ENCODE measurements at regions not wholly inside any gene's neighbourhood (a gene's known extent, or its start where the extent isn't known, plus 50 kb on each side); places are given as distances from the start of the nearest gene placed in this dataset.

- H3K9me3 ChIP-seq (ENCODE audit: control insufficient read depth in 1 of 2, insufficient read depth in 1 of 2, low read depth in 1 of 2, low read length in 2 of 2), result no peaks in the 10 kb centered on the region
- ChIA-PET RAD21 (ENCODE audit: low non-redundant PET in 1 of 2, low total read pairs in 2 of 2, uncharacterized antibody in 2 of 2, unreplicated experiment in 2 of 2) (no interaction called here), CTCF (interaction anchor here (1.2 kb wide), 1 partner anchor 51 kb away, joined by 4 read pairs; no protein-coding TSS in a partner anchor), POLR2A (no interaction called here)
- no peak overlapping the region for H3K4me3 ChIP-seq (replicated peaks in 1 of 2; ENCODE audit: low read depth in 1 of 2, low read length in 2 of 2)
- H3K4me1 ChIP-seq (ENCODE audit: control insufficient read depth in 1 of 2, insufficient read depth in 2 of 2, low read length in 2 of 2), result no peaks in the 10 kb centered on the region
- H3K9ac ChIP-seq (ENCODE audit: low read length), result no peak overlapping the region
- DNase-seq (ENCODE audit: low read depth, low spot score) (no peak), ATAC-seq (no peak)
- no peaks in the 10 kb centered on the region for H3K36me3 ChIP-seq (ENCODE audit: control insufficient read depth in 1 of 2, insufficient read depth in 2 of 2, low read length in 2 of 2)
- BruUV-seq (replicated peaks), result no TSS peak
- H3K27me3 ChIP-seq (ENCODE audit: insufficient read depth, low read length), result no peaks in the 10 kb centered on the region
- intact Hi-C loops (cut with micrococcal nuclease), result no loop called here
- no peak overlapping the region for H3K27ac ChIP-seq (ENCODE audit: low read depth, low read length)
- H3K9me2 ChIP-seq (ENCODE audit: insufficient read depth), result no peaks in the 10 kb centered on the region
- H2AFZ ChIP-seq (ENCODE audit: low read depth, low read length, poor library complexity, severe bottlenecking), result no peak overlapping the region
- no peak overlapping the region for H3K4me2 ChIP-seq (ENCODE audit: low read length)
- TF ChIP-seq RAD21 (IDR thresholded peaks at IDR 0.05; ENCODE audit: low read depth) (no peak), ZFX (IDR thresholded peaks at IDR 0.05) (no peak), SRF (IDR thresholded peaks at IDR 0.05; ENCODE audit: low read depth) (no peak), EGR1 (IDR thresholded peaks at IDR 0.05; ENCODE audit: low read depth) (no peak), MAX (IDR thresholded peaks at IDR 0.05) (no peak), YY1 (IDR thresholded peaks at IDR 0.05; ENCODE audit: extremely low read depth, insufficient replicate concordance, low read depth, low read length) (no peak), TCF7L2 (IDR thresholded peaks at IDR 0.05; ENCODE audit: borderline replicate concordance, extremely low read depth, insufficient read depth, insufficient read length) (no peak), SIN3A (IDR thresholded peaks at IDR 0.05; ENCODE audit: low read depth) (no peak), POLR2AphosphoS5 (IDR thresholded peaks at IDR 0.05; ENCODE audit: low read depth, low read length) (no peak)
- no peaks in the 10 kb centered on the region for H3K79me2 ChIP-seq (ENCODE audit: insufficient read depth, low read length)
- H4K20me1 ChIP-seq (ENCODE audit: insufficient read depth), result no peaks in the 10 kb centered on the region
Observed at GRCh38 chr3:185995352-185995751, 57.5 kb upstream of the TRA2B start.

GRCh38 chr3:185992831-185993374, 55.1 kb upstream of the TRA2B start:
- Histone ChIP-seq H3K9me3 (ENCODE audit: control insufficient read depth in 1 of 2, insufficient read depth in 1 of 2, low read depth in 1 of 2, low read length in 2 of 2) (no peaks in the 10 kb centered on the region), H3K4me2 (ENCODE audit: low read length) (no peak overlapping the region), H2AFZ (ENCODE audit: low read depth, low read length, poor library complexity, severe bottlenecking) (no peak overlapping the region), H3K27ac (ENCODE audit: low read depth, low read length) (no peak overlapping the region), H3K4me1 (ENCODE audit: control insufficient read depth in 1 of 2, insufficient read depth in 2 of 2, low read length in 2 of 2) (no peaks in the 10 kb centered on the region), H3K36me3 (ENCODE audit: control insufficient read depth in 1 of 2, insufficient read depth in 2 of 2, low read length in 2 of 2) (no peaks in the 10 kb centered on the region), H3K79me2 (ENCODE audit: insufficient read depth, low read length) (no peaks in the 10 kb centered on the region), H3K4me3 (replicated peaks in 1 of 2; ENCODE audit: low read depth in 1 of 2, low read length in 2 of 2) (no peak overlapping the region), H3K9me2 (ENCODE audit: insufficient read depth) (no peaks in the 10 kb centered on the region), H4K20me1 (ENCODE audit: insufficient read depth) (no peaks in the 10 kb centered on the region), H3K27me3 (ENCODE audit: insufficient read depth, low read length) (no peaks in the 10 kb centered on the region), H3K9ac (ENCODE audit: low read length) (no peak overlapping the region)
- DNase-seq (ENCODE audit: low read depth, low spot score) (no peak), ATAC-seq (no peak)
- BruUV-seq (replicated peaks), result no TSS peak
- intact Hi-C loops (cut with micrococcal nuclease), result no loop called here
- RAD21 ChIA-PET (ENCODE audit: low non-redundant PET in 1 of 2, low total read pairs in 2 of 2, uncharacterized antibody in 2 of 2, unreplicated experiment in 2 of 2), result no interaction called here
- CTCF ChIA-PET, result interaction anchor here (0.7 kb wide), 1 partner anchor 25 kb away, joined by 3 read pairs; no protein-coding TSS in a partner anchor
- POLR2A ChIA-PET, result interaction anchor here (0.9 kb wide), 1 partner anchor 249 kb away, joined by 3 read pairs; no protein-coding TSS in a partner anchor
- TF ChIP-seq EZH2phosphoT487 (IDR thresholded peaks at IDR 0.05; ENCODE audit: borderline replicate concordance) (no peak), ELF1 (IDR thresholded peaks at IDR 0.05; ENCODE audit: borderline replicate concordance, low read depth) (no peak), RAD21 (IDR thresholded peaks at IDR 0.05; ENCODE audit: low read depth) (no peak), YY1 (IDR thresholded peaks at IDR 0.05; ENCODE audit: extremely low read depth, insufficient replicate concordance, low read depth, low read length) (no peak), SRF (IDR thresholded peaks at IDR 0.05; ENCODE audit: low read depth) (no peak), SIN3A (IDR thresholded peaks at IDR 0.05; ENCODE audit: low read depth) (no peak), TCF7L2 (IDR thresholded peaks at IDR 0.05; ENCODE audit: borderline replicate concordance, extremely low read depth, insufficient read depth, insufficient read length) (no peak), ATF3 (IDR thresholded peaks at IDR 0.05) (no peak)
- TF ChIP-seq, protein P1, sequence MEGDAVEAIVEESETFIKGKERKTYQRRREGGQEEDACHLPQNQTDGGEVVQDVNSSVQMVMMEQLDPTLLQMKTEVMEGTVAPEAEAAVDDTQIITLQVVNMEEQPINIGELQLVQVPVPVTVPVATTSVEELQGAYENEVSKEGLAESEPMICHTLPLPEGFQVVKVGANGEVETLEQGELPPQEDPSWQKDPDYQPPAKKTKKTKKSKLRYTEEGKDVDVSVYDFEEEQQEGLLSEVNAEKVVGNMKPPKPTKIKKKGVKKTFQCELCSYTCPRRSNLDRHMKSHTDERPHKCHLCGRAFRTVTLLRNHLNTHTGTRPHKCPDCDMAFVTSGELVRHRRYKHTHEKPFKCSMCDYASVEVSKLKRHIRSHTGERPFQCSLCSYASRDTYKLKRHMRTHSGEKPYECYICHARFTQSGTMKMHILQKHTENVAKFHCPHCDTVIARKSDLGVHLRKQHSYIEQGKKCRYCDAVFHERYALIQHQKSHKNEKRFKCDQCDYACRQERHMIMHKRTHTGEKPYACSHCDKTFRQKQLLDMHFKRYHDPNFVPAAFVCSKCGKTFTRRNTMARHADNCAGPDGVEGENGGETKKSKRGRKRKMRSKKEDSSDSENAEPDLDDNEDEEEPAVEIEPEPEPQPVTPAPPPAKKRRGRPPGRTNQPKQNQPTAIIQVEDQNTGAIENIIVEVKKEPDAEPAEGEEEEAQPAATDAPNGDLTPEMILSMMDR (IDR thresholded peaks at IDR 0.05 in 2 of 3, conservative IDR thresholded peaks at IDR 0.05 in 1 of 3; ENCODE audit: borderline replicate concordance in 1 of 3, insufficient read depth in 1 of 3, low read depth in 2 of 3, low read length in 2 of 3), result no peak
- TF ChIP-seq, protein P2, sequence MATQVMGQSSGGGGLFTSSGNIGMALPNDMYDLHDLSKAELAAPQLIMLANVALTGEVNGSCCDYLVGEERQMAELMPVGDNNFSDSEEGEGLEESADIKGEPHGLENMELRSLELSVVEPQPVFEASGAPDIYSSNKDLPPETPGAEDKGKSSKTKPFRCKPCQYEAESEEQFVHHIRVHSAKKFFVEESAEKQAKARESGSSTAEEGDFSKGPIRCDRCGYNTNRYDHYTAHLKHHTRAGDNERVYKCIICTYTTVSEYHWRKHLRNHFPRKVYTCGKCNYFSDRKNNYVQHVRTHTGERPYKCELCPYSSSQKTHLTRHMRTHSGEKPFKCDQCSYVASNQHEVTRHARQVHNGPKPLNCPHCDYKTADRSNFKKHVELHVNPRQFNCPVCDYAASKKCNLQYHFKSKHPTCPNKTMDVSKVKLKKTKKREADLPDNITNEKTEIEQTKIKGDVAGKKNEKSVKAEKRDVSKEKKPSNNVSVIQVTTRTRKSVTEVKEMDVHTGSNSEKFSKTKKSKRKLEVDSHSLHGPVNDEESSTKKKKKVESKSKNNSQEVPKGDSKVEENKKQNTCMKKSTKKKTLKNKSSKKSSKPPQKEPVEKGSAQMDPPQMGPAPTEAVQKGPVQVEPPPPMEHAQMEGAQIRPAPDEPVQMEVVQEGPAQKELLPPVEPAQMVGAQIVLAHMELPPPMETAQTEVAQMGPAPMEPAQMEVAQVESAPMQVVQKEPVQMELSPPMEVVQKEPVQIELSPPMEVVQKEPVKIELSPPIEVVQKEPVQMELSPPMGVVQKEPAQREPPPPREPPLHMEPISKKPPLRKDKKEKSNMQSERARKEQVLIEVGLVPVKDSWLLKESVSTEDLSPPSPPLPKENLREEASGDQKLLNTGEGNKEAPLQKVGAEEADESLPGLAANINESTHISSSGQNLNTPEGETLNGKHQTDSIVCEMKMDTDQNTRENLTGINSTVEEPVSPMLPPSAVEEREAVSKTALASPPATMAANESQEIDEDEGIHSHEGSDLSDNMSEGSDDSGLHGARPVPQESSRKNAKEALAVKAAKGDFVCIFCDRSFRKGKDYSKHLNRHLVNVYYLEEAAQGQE (IDR thresholded peaks at IDR 0.05; ENCODE audit: low read depth), result no peak

Data from HCT116 (cell line).